GM20000 (cell line): ENCODE measurements at regions not wholly inside any gene's neighbourhood (a gene's known extent, or its start where the extent isn't known, plus 50 kb on each side); places are given as distances from the start of the nearest gene placed in this dataset.

Experiments
- DNase-seq: peaks from one replicate; pipeline ENCODE4 v3.0.0; 2012; ENCODE audit warnings: low spot score
- CTCF ChIP-seq: IDR thresholded peaks from 2 replicates; pipeline ENCODE4 v1.5.1; 2012; ENCODE audit warnings: mild to moderate bottlenecking, control low read depth; ENCODE audit errors: extremely low read depth, missing control alignments

DNA sequence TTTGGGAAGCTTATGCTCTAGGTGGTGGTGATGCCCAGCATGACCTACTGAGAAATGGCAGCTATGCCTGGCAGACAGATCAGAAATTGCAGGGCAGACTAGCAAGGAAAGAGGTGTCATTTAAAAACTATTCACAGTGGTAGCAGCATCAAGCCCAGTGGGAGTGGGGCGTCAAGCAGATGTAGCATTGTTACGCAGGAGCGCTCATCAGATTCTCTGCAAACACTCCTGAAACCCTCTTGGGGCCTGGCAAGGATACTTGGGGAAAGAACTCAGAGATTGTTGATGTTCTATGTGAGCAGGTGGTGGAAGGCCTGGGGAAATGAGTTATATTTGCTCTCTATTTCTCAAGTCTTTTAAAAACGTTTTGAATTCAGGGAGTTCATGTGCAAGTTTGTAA lies 437.6 kb downstream of the RAPGEF2 start:
- no peak for DNase-seq
- TF ChIP-seq CTCF, result no peak

DNA sequence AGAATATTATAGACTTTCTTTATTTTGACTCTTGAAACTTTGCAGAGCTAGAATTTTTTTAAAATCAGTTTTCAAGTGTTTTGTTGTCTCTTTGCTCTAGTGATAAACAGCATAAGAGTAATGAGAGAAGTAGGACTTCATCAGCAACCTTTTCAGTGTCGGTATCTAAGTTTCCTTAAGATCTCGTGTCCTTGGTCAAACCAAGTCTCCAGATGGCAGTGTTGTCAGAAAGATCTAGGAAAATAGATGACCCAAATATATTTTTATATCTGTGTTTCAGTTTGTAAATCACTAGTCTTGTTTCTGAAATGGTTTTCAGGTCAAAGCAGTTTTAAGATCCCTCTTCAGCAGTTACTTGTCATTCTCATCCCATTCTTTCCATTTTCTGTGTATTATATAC lies 438.3 kb downstream of the RAPGEF2 start:
- DNase-seq, result no peak
- no peak for TF ChIP-seq CTCF

- DNase-seq, result no peak
- no peak for TF ChIP-seq CTCF
Measured at GRCh38 chr4:159542296-159542695, 439.4 kb downstream of the RAPGEF2 start.

GRCh38 chr4:159543831-159544230 lies 441.0 kb downstream of the RAPGEF2 start:
- TF ChIP-seq CTCF, result no peak
- no peak for DNase-seq

DNA sequence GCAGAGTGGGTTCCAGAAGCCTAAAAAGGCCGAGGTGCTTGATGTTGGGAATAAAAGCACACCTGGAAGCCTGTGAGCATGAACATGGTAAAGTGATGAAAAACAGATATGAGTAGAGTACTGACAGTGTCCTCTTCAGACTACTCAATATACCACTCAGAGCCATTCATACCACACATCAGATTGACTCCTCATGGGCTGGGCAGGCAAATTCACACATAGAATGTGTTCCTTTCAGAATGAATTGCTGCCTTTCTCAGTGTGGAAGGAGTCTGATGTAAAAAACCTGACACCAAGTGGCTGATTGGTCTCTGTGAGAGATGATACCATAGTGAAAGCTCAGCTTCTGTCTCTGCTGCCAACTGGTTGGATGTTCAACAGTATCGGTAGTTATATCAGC lies 442.7 kb downstream of the RAPGEF2 start:
- TF ChIP-seq CTCF, result no peak
- DNase-seq, result no peak

DNA sequence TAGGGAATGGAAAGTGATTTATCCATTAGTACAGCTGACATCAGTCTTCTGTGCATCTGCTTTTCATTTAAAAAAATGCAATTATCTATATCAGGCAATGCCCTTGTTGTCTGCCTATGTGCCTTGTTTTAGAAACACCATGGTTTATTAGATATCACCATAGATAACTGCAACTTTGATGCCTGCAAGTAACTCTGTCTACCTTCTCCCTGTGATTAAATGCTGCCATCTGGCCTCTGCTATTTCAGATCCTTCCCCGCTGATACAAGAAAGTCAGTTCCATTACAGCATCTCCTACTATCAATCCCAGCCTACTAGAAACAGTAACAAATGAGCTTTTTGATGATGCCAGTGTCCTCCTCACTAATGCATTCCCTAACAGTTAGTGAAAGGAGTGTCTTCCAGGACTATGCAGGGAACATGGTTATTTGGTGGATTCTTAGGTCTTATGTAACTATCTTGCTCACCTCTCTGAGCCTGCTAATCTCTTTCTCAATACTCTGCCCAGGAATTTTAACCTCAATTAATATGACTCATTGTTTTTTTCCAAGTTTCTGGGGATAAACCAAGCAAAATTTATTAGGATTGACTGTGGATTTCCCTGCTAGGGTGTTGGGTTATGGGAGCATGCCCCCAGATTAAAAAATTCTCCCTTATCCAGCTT lies 444.9 kb downstream of the RAPGEF2 start:
- DNase-seq, result no peak
- no peak for TF ChIP-seq CTCF

DNA sequence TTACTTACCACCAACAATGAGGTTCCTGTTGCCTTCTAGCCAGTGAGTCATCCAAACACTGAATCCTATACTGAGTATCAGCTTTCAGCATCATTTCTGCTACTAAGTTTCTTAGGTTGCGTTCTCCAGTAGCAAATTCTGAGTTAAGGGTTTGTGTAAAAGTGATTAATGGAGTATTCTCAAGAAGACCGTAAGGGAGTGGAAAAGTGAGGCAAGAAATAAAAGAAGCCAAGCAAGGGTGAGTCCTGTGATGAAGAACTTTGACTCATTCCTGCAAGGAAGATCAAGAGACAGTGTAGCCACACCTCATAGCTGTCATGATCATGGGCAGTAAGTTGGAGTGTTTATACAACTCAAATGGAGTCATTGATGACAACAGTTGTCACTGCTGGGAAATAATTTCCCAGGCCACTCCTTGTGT lies 446.2 kb downstream of the RAPGEF2 start:
- DNase-seq, result no peak
- TF ChIP-seq CTCF, result no peak
